ENCODE measurements at regions not wholly inside any gene's neighbourhood (a gene's known extent, or its start where the extent isn't known, plus 50 kb on each side); places are given as distances from the start of the nearest gene placed in this dataset.

DNA sequence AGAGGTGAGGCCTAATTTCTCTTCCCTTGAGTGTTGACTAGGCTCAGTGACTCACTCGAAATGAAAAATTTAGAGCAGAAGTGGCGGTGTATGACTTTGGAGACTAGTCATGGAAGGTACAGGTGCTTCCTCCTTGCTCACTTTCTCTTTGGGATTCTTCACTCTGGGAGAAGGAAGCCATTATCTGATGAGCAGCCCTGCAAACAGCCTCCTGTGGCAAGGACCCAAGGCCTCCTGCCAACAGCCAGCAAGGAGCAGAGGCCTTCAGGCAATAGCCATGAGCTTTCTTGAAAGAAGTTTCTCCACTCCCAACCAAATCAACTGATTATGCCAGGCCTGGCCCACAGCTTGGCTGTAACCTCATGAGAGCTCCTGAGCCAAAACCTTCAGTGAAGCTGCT lies 369.6 kb upstream of the VWC2 start:
- TF ChIP-seq, protein P1, sequence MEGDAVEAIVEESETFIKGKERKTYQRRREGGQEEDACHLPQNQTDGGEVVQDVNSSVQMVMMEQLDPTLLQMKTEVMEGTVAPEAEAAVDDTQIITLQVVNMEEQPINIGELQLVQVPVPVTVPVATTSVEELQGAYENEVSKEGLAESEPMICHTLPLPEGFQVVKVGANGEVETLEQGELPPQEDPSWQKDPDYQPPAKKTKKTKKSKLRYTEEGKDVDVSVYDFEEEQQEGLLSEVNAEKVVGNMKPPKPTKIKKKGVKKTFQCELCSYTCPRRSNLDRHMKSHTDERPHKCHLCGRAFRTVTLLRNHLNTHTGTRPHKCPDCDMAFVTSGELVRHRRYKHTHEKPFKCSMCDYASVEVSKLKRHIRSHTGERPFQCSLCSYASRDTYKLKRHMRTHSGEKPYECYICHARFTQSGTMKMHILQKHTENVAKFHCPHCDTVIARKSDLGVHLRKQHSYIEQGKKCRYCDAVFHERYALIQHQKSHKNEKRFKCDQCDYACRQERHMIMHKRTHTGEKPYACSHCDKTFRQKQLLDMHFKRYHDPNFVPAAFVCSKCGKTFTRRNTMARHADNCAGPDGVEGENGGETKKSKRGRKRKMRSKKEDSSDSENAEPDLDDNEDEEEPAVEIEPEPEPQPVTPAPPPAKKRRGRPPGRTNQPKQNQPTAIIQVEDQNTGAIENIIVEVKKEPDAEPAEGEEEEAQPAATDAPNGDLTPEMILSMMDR (IDR thresholded peaks at IDR 0.05): no peak
- no peak for TF ChIP-seq EZH2phosphoT487 (IDR thresholded peaks at IDR 0.05)
